Smooth muscle cell (in vitro differentiated cells): ENCODE measurements at regions not wholly inside any gene's neighbourhood (a gene's known extent, or its start where the extent isn't known, plus 50 kb on each side); places are given as distances from the start of the nearest gene placed in this dataset.

Experiments
- DNase-seq: peaks from one replicate; lab custom pipeline; 2025; ENCODE audit not compliant: unreplicated experiment; lab: John Stamatoyannopoulos, UW
- H2AFZ ChIP-seq: fragments of 200-600 bp; sonication (generic); 2 replicates; pipeline ENCODE4 v1.6.0; 2016; ENCODE audit warnings: antibody characterized with exemption, low read depth, mild to moderate bottlenecking
- H3F3A ChIP-seq: fragments of 200-600 bp; sonication (generic); 2 replicates; pipeline ENCODE4 v1.6.0; 2017; ENCODE audit warnings: antibody characterized with exemption, low read depth
- H3K27ac ChIP-seq: fragments of 200-600 bp; sonication (generic); 2 replicates; pipeline ENCODE4 v1.5.1; 2016; ENCODE audit warnings: low read depth, mild to moderate bottlenecking
- H3K27me3 ChIP-seq: fragments of 200-600 bp; sonication (generic); 2 replicates; pipeline ENCODE4 v1.6.1; 2016; ENCODE audit warnings: low read depth, mild to moderate bottlenecking
- H3K36me3 ChIP-seq: fragments of 200-600 bp; sonication (generic); 2 replicates; pipeline ENCODE4 v1.5.1; 2016; ENCODE audit warnings: low read depth
- H3K4me1 ChIP-seq: fragments of 200-600 bp; sonication (generic); 2 replicates; pipeline ENCODE4 v1.5.1; 2016; ENCODE audit warnings: low read depth
- H3K4me2 ChIP-seq: fragments of 200-600 bp; sonication (generic); 2 replicates; pipeline ENCODE4 v1.6.0; 2016; ENCODE audit warnings: mild to moderate bottlenecking
- H3K4me3 ChIP-seq: fragments of 200-600 bp; sonication (generic); 2 replicates; pipeline ENCODE4 v1.5.1; 2016; ENCODE audit warnings: mild to moderate bottlenecking
- H3K79me2 ChIP-seq: fragments of 200-600 bp; sonication (generic); 2 replicates; pipeline ENCODE4 v1.6.0; 2016; ENCODE audit warnings: low read depth, mild to moderate bottlenecking
- H3K9ac ChIP-seq: fragments of 200-600 bp; sonication (generic); 2 replicates; pipeline ENCODE4 v1.6.0; 2016; ENCODE audit warnings: low read depth
- H3K9me3 ChIP-seq: fragments of 200-600 bp; sonication (generic); replicated peaks from 2 replicates; pipeline ENCODE4 v1.5.1; 2016; ENCODE audit warnings: low read depth
- H4K20me1 ChIP-seq: fragments of 200-600 bp; sonication (generic); 2 replicates; pipeline ENCODE4 v1.6.0; 2016; ENCODE audit warnings: low read depth
- WGBS: methylation state at CpG from one replicate; pipeline ENCODE4 v1.1.7; 2016; ENCODE audit warnings: low lambda C conversion rate; 5-methylcytosine and 5-hydroxymethylcytosine counted together
- TF ChIP-seq, protein P1 (sequence below): fragments of 200-600 bp; sonication (generic); IDR thresholded peaks from 2 replicates; pipeline ENCODE4 v1.5.1; 2017; ENCODE audit warnings: borderline replicate concordance, mild to moderate bottlenecking, antibody characterized with exemption; ENCODE audit not compliant: insufficient read depth, poor library complexity, severe bottlenecking

DNA sequence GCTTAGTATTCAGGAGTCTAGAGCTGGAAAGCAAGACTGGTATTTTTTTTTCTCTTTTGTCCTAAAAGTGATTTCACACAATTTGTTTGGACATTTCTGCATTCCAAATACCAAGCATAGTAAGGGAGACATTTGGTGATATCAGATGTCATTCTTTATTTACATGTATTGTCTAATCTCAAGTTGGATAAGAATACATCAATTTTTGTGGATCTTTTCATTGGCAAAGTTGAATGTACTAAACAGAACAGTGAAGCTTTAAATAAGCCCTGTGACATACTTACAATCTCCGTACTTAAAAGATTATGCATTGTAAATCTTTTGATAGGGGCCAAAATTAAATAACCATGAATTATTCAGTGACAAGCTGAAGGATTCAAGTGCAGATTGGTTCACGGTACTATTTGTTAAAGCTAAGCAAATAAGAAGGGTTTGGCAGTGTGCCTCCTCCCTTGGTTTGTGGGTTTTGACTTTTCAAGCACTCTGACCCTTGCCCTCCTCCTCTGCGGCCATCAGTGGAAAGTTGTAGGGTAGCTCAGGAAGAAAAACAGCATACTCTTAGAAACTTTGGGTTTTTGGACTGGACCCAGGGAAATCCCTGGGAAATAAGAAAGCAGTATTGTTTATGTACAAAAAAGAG is 663.7 kb downstream of the ADGRL2 start:
- no peaks in the 10 kb centered on the region for H3K9me3 ChIP-seq
- 40% methylated on average over 3 of the region's 3 CpGs for WGBS
- no peaks in the 10 kb centered on the region for H4K20me1 ChIP-seq
- no peak overlapping the region for H3K27ac ChIP-seq
- H2AFZ ChIP-seq = peak overlapping the region; percentile 32
- H3K36me3 ChIP-seq = no peaks in the 10 kb centered on the region
- H3K9ac ChIP-seq = no peak overlapping the region
- no peak overlapping the region for H3K4me3 ChIP-seq
- H3K79me2 ChIP-seq = no peaks in the 10 kb centered on the region
- no peak for DNase-seq
- peaks cover 10% of the 10 kb centered on the region for H3K4me1 ChIP-seq
- H3F3A ChIP-seq = no peaks in the 10 kb centered on the region
- peak overlapping the region; percentile 7 for H3K4me2 ChIP-seq
- H3K27me3 ChIP-seq = no peaks in the 10 kb centered on the region
- TF ChIP-seq, protein P1, sequence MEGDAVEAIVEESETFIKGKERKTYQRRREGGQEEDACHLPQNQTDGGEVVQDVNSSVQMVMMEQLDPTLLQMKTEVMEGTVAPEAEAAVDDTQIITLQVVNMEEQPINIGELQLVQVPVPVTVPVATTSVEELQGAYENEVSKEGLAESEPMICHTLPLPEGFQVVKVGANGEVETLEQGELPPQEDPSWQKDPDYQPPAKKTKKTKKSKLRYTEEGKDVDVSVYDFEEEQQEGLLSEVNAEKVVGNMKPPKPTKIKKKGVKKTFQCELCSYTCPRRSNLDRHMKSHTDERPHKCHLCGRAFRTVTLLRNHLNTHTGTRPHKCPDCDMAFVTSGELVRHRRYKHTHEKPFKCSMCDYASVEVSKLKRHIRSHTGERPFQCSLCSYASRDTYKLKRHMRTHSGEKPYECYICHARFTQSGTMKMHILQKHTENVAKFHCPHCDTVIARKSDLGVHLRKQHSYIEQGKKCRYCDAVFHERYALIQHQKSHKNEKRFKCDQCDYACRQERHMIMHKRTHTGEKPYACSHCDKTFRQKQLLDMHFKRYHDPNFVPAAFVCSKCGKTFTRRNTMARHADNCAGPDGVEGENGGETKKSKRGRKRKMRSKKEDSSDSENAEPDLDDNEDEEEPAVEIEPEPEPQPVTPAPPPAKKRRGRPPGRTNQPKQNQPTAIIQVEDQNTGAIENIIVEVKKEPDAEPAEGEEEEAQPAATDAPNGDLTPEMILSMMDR = no peak

DNA sequence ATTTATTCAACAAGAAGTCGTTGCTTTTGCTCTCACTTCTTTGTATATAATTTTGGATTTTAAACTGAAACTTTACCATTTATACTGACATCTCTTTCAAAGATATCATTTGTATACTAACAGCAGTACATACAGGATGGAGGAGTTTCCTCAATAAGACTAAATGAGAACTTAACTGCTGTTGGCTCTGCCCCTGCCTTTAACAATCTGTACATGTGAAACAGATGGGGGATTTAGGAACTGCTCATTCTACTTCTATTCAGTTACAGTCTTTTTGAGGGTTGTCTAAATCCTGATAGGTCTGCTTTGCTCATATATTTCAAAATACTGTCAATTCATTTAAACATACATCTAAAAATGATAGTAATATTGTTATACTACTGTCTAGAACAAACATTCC is 663.2 kb downstream of the ADGRL2 start:
- H3K4me2 ChIP-seq = no peak overlapping the region
- 87% methylated on average over 1 of the region's 1 CpG for WGBS
- H3K27ac ChIP-seq = no peak overlapping the region

DNA sequence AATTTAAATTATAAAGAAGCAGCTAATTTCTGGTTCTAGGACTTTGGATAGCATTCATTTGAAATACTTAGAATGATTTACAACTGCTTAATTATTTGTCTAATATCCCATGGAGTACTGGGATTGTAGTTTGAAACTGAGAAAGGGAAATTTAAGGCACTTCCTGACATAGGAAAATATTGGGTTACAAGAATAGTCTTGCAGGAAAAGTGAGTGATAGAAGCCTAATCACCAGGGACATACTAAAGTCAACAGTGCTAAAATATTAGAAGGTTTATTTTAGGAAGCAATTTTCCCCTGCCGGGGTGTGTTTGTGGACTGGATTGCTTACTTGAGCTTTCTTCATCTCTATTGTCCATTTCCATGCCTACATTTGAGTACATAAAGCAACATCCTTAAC is 661.6 kb downstream of the ADGRL2 start:
- TF ChIP-seq, protein P1 = no peak
- Histone ChIP-seq H3K4me1 (peaks cover 10% of the 10 kb centered on the region), H3K27me3 (no peaks in the 10 kb centered on the region), H3K36me3 (no peaks in the 10 kb centered on the region), H3K9me3 (no peaks in the 10 kb centered on the region), H3K27ac (no peak overlapping the region), H3K79me2 (no peaks in the 10 kb centered on the region), H3K4me2 (no peak overlapping the region), H2AFZ (no peak overlapping the region), H3K4me3 (no peak overlapping the region), H3F3A (no peaks in the 10 kb centered on the region), H4K20me1 (no peaks in the 10 kb centered on the region), H3K9ac (no peak overlapping the region)
- 95% methylated on average over 1 of the region's 1 CpG for WGBS
- DNase-seq = no peak

More for the DNA sequence above, 663.2 kb downstream of the ADGRL2 start:
- H3K4me1 ChIP-seq = peaks cover 10% of the 10 kb centered on the region
- no peak overlapping the region for H3K4me3 ChIP-seq
- no peaks in the 10 kb centered on the region for H3K36me3 ChIP-seq
- H2AFZ ChIP-seq = peak overlapping the region; percentile 32
- H3K79me2 ChIP-seq = no peaks in the 10 kb centered on the region
- no peaks in the 10 kb centered on the region for H4K20me1 ChIP-seq
- H3F3A ChIP-seq = no peaks in the 10 kb centered on the region
- H3K9ac ChIP-seq = no peak overlapping the region
- H3K27me3 ChIP-seq = no peaks in the 10 kb centered on the region
- TF ChIP-seq, protein P1 = no peak
- no peak for DNase-seq
- no peaks in the 10 kb centered on the region for H3K9me3 ChIP-seq

DNA sequence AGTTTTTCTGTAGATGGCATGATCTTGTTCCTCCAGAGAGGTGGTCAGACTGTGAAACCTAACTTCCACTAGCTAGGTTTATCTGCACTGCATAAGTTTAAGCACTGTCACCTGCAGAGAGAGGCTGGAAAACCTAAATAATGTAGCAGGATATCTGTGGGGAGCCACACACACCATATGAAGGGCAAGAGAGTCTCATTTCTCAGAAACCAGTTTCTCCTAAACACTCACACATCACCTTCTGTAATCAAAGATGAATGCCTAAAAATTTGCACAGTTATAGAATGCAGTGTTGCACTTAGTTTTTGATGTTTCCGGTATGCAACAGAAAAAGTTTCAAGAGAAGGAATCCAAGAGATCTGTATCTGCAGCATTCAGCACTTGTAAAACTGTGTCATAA is 654.6 kb downstream of the ADGRL2 start:
- no peak overlapping the region for H3K27ac ChIP-seq
- H3K79me2 ChIP-seq = no peaks in the 10 kb centered on the region
- H4K20me1 ChIP-seq = no peaks in the 10 kb centered on the region
- 71% methylated on average over 1 of the region's 1 CpG for WGBS
- no peak overlapping the region for H2AFZ ChIP-seq
- H3K4me2 ChIP-seq = no peak overlapping the region
- no peaks in the 10 kb centered on the region for H3K9me3 ChIP-seq
- DNase-seq = no peak
- no peaks in the 10 kb centered on the region for H3K4me1 ChIP-seq
- TF ChIP-seq, protein P1 = no peak
- H3K36me3 ChIP-seq = no peaks in the 10 kb centered on the region
- H3F3A ChIP-seq = no peaks in the 10 kb centered on the region
- H3K27me3 ChIP-seq = no peaks in the 10 kb centered on the region
- no peak overlapping the region for H3K9ac ChIP-seq
- no peak overlapping the region for H3K4me3 ChIP-seq
